ENCODE measurements at regions not wholly inside any gene's neighbourhood (a gene's known extent, or its start where the extent isn't known, plus 50 kb on each side); places are given as distances from the start of the nearest gene placed in this dataset.

GRCh38 chr1:63064135-63064534 lies 258.2 kb upstream of the FOXD3 start:
- TF ChIP-seq, protein P1, sequence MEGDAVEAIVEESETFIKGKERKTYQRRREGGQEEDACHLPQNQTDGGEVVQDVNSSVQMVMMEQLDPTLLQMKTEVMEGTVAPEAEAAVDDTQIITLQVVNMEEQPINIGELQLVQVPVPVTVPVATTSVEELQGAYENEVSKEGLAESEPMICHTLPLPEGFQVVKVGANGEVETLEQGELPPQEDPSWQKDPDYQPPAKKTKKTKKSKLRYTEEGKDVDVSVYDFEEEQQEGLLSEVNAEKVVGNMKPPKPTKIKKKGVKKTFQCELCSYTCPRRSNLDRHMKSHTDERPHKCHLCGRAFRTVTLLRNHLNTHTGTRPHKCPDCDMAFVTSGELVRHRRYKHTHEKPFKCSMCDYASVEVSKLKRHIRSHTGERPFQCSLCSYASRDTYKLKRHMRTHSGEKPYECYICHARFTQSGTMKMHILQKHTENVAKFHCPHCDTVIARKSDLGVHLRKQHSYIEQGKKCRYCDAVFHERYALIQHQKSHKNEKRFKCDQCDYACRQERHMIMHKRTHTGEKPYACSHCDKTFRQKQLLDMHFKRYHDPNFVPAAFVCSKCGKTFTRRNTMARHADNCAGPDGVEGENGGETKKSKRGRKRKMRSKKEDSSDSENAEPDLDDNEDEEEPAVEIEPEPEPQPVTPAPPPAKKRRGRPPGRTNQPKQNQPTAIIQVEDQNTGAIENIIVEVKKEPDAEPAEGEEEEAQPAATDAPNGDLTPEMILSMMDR (IDR thresholded peaks at IDR 0.05; ENCODE audit: insufficient read depth, low read length): no peak
- TF ChIP-seq REST (IDR thresholded peaks at IDR 0.05; ENCODE audit: insufficient replicate concordance, low read depth) (no peak), GABPA (IDR thresholded peaks at IDR 0.05; ENCODE audit: low read depth) (no peak), POLR2AphosphoS5 (IDR thresholded peaks at IDR 0.05; ENCODE audit: low read depth) (no peak)
